ENCODE measurements at regions not wholly inside any gene's neighbourhood (a gene's known extent, or its start where the extent isn't known, plus 50 kb on each side); places are given as distances from the start of the nearest gene placed in this dataset.

- H3K4me3 ChIP-seq (ENCODE audit: low read depth, low read length), result no peak overlapping the region
- no peak for DNase-seq (ENCODE audit: low read depth, low spot score)
- POLR2A ChIA-PET, result no interaction called here
- TF ChIP-seq, protein P1, sequence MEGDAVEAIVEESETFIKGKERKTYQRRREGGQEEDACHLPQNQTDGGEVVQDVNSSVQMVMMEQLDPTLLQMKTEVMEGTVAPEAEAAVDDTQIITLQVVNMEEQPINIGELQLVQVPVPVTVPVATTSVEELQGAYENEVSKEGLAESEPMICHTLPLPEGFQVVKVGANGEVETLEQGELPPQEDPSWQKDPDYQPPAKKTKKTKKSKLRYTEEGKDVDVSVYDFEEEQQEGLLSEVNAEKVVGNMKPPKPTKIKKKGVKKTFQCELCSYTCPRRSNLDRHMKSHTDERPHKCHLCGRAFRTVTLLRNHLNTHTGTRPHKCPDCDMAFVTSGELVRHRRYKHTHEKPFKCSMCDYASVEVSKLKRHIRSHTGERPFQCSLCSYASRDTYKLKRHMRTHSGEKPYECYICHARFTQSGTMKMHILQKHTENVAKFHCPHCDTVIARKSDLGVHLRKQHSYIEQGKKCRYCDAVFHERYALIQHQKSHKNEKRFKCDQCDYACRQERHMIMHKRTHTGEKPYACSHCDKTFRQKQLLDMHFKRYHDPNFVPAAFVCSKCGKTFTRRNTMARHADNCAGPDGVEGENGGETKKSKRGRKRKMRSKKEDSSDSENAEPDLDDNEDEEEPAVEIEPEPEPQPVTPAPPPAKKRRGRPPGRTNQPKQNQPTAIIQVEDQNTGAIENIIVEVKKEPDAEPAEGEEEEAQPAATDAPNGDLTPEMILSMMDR (IDR thresholded peaks at IDR 0.05; ENCODE audit: insufficient read depth, low read length, missing control alignments), result no peak
- CTCF ChIA-PET, result interaction anchor here (0.5 kb wide), 1 partner anchor 539 kb away, joined by 3 read pairs; no protein-coding TSS in a partner anchor
Measured at GRCh38 chr2:173823543-173823939, 141.6 kb downstream of the SP3 start.

GRCh38 chr2:173828189-173829142 is 136.7 kb downstream of the SP3 start:
- no peak overlapping the region for H3K4me3 ChIP-seq (ENCODE audit: low read depth, low read length)
- ChIA-PET CTCF (interaction anchor here (1.1 to 1.3 kb wide), 2 partner anchors 11 to 22 kb away, joined by 3 to 4 read pairs; no protein-coding TSS in a partner anchor), POLR2A (no interaction called here)
- TF ChIP-seq, protein P1 (IDR thresholded peaks at IDR 0.05; ENCODE audit: insufficient read depth, low read length, missing control alignments), result no peak
- no peak for DNase-seq (ENCODE audit: low read depth, low spot score)

- H3K4me3 ChIP-seq (ENCODE audit: low read depth, low read length), result no peak overlapping the region
- CTCF ChIA-PET, result no interaction called here
- TF ChIP-seq, protein P1 (IDR thresholded peaks at IDR 0.05; ENCODE audit: insufficient read depth, low read length, missing control alignments), result no peak
- POLR2A ChIA-PET, result no interaction called here
- no peak for DNase-seq (ENCODE audit: low read depth, low spot score)
Measured at GRCh38 chr2:173829727-173830126, 135.4 kb downstream of the SP3 start.

DNA sequence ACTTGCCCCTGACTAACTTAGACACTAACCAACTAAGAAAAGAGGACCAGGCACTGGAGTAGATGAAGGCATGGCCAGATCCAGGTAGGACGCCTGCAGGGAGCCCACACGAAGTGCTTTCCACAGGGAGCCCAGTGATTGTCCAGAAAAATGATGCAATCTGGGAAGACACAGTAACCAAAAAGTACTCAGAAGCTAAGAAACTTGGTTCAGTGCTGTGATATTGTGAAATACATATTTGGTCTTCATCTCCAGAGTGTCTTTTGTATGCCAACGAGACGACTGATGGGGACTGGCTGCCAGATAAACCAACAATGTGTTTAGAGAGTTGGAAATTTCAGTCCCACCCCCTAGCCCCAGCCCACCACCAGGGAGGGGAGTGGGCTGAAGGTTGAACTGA is 135.0 kb downstream of the SP3 start:
- CTCF ChIA-PET, result no interaction called here
- TF ChIP-seq, protein P1 (IDR thresholded peaks at IDR 0.05; ENCODE audit: insufficient read depth, low read length, missing control alignments), result no peak
- H3K4me3 ChIP-seq (ENCODE audit: low read depth, low read length), result no peak overlapping the region
- POLR2A ChIA-PET, result no interaction called here
- DNase-seq (ENCODE audit: low read depth, low spot score), result no peak

- no peak overlapping the region for H3K4me3 ChIP-seq (ENCODE audit: low read depth, low read length)
- TF ChIP-seq, protein P1 (IDR thresholded peaks at IDR 0.05; ENCODE audit: insufficient read depth, low read length, missing control alignments), result no peak
- ChIA-PET CTCF (no interaction called here), POLR2A (no interaction called here)
- peak; percentile 7 for DNase-seq (ENCODE audit: low read depth, low spot score)
Measured at GRCh38 chr2:173831312-173832229, 133.6 kb downstream of the SP3 start.

DNA sequence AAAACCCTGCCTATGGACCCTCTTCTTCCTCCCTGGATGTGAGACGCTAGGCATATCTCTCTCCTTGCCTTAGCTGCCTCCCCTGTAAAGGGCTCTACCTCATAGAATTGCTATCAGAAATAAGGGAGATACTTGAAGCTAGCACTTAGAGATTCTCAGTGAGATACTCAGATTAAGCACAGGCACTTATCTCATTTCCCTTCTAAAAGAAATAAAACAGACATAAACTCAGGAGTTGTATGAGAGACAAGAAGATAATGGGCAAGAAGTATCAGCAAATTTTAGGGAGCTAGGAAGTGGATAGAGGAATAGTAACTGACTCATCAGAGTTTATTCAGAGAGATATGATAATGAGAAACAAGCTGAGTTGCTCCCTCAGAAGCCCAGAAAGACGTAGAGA is 131.0 kb downstream of the SP3 start:
- TF ChIP-seq, protein P1 (IDR thresholded peaks at IDR 0.05; ENCODE audit: insufficient read depth, low read length, missing control alignments), result no peak
- CTCF ChIA-PET, result no interaction called here
- POLR2A ChIA-PET, result interaction anchor here (0.5 kb wide), 1 partner anchor 8 kb away, joined by 3 read pairs; no protein-coding TSS in a partner anchor
- H3K4me3 ChIP-seq (ENCODE audit: low read depth, low read length), result no peak overlapping the region
- no peak for DNase-seq (ENCODE audit: low read depth, low spot score)

Measured in AG04449 (cell line).